MM.1S (cell line): ENCODE measurements at regions not wholly inside any gene's neighbourhood (a gene's known extent, or its start where the extent isn't known, plus 50 kb on each side); places are given as distances from the start of the nearest gene placed in this dataset.

Source experiments
- CTCF ChIP-seq: fragments of 300-600 bp; sonication (generic); IDR thresholded peaks from 2 replicates; pipeline ENCODE4 v1.5.1; 2016; ENCODE audit warnings: antibody characterized with exemption, low read length, mixed read lengths
- EZH2 ChIP-seq: fragments of 300-600 bp; sonication (generic); optimal IDR thresholded peaks from 2 replicates; pipeline ENCODE3; 2017; ENCODE audit warnings: low read depth, mild to moderate bottlenecking, antibody characterized with exemption, low read length, mixed read lengths

- no peak for TF ChIP-seq CTCF
- TF ChIP-seq EZH2, result no peak
Measured at GRCh38 chr1:17886838-17887441, 131.8 kb downstream of the ACTL8 start.
